ENCODE measurements at regions not wholly inside any gene's neighbourhood (a gene's known extent, or its start where the extent isn't known, plus 50 kb on each side); places are given as distances from the start of the nearest gene placed in this dataset.

- CTCF ChIA-PET (ENCODE audit: unreplicated experiment): no interaction called here
- Histone ChIP-seq H3K4me2 (ENCODE audit: low read length) (no peak overlapping the region), H3K9me2 (ENCODE audit: insufficient read depth, low read length) (no peaks in the 10 kb centered on the region), H3K36me3 (ENCODE audit: insufficient read depth, low read length) (no peaks in the 10 kb centered on the region), H4K20me1 (ENCODE audit: insufficient read depth, low read length) (no peaks in the 10 kb centered on the region), H3K4me1 (ENCODE audit: insufficient read depth, low read length, poor library complexity, severe bottlenecking) (no peaks in the 10 kb centered on the region), H2AFZ (ENCODE audit: low read length) (no peak overlapping the region), H3K4me3 (ENCODE audit: low read depth, low read length, poor library complexity, severe bottlenecking) (no peak overlapping the region), H3K9me3 (ENCODE audit: low read length) (no peaks in the 10 kb centered on the region), H3K79me2 (ENCODE audit: insufficient read depth, low read depth, low read length) (no peaks in the 10 kb centered on the region), H3K27ac (ENCODE audit: low read depth, low read length, poor library complexity, severe bottlenecking) (no peak overlapping the region)
- intact Hi-C loops (cut with micrococcal nuclease; ENCODE audit: unreplicated experiment): no loop called here
- POLR2A ChIA-PET: no interaction called here
- no peak for DNase-seq (ENCODE audit: low spot score)
- TF ChIP-seq CTCF (conservative IDR thresholded peaks at IDR 0.05; ENCODE audit: low read length) (no peak), EZH2phosphoT487 (IDR thresholded peaks at IDR 0.05; ENCODE audit: borderline replicate concordance, low read depth, low read length) (no peak)
- no TSS peak for BruUV-seq (replicated peaks)
Measured at GRCh38 chr12:85385406-85385805, 105.4 kb downstream of the ALX1 start.

- no peak overlapping the region for H2AFZ ChIP-seq (ENCODE audit: low read length)
- no peak for DNase-seq (ENCODE audit: low spot score)
- H3K79me2 ChIP-seq (ENCODE audit: insufficient read depth, low read depth, low read length): no peaks in the 10 kb centered on the region
- no peaks in the 10 kb centered on the region for H3K9me3 ChIP-seq (ENCODE audit: low read length)
- H3K9me2 ChIP-seq (ENCODE audit: insufficient read depth, low read length): no peaks in the 10 kb centered on the region
- no peak overlapping the region for H3K4me2 ChIP-seq (ENCODE audit: low read length)
- ChIA-PET POLR2A (no interaction called here), CTCF (ENCODE audit: unreplicated experiment) (no interaction called here)
- H4K20me1 ChIP-seq (ENCODE audit: insufficient read depth, low read length): no peaks in the 10 kb centered on the region
- no peak for TF ChIP-seq EZH2phosphoT487 (IDR thresholded peaks at IDR 0.05; ENCODE audit: borderline replicate concordance, low read depth, low read length)
- no peak for TF ChIP-seq CTCF (conservative IDR thresholded peaks at IDR 0.05; ENCODE audit: low read length)
- no peaks in the 10 kb centered on the region for H3K36me3 ChIP-seq (ENCODE audit: insufficient read depth, low read length)
- intact Hi-C loops (cut with micrococcal nuclease; ENCODE audit: unreplicated experiment): no loop called here
- no TSS peak for BruUV-seq (replicated peaks)
- H3K27ac ChIP-seq (ENCODE audit: low read depth, low read length, poor library complexity, severe bottlenecking): no peak overlapping the region
- no peaks in the 10 kb centered on the region for H3K4me1 ChIP-seq (ENCODE audit: insufficient read depth, low read length, poor library complexity, severe bottlenecking)
- H3K4me3 ChIP-seq (ENCODE audit: low read depth, low read length, poor library complexity, severe bottlenecking): no peak overlapping the region
Measured at GRCh38 chr12:85390266-85390665, 110.2 kb downstream of the ALX1 start.

- BruUV-seq (replicated peaks): no TSS peak
- Histone ChIP-seq H3K4me3 (ENCODE audit: low read depth, low read length, poor library complexity, severe bottlenecking) (no peak overlapping the region), H3K79me2 (ENCODE audit: insufficient read depth, low read depth, low read length) (no peaks in the 10 kb centered on the region), H3K36me3 (ENCODE audit: insufficient read depth, low read length) (no peaks in the 10 kb centered on the region), H3K27ac (ENCODE audit: low read depth, low read length, poor library complexity, severe bottlenecking) (no peak overlapping the region), H2AFZ (ENCODE audit: low read length) (no peak overlapping the region), H4K20me1 (ENCODE audit: insufficient read depth, low read length) (no peaks in the 10 kb centered on the region), H3K9me3 (ENCODE audit: low read length) (no peaks in the 10 kb centered on the region), H3K9me2 (ENCODE audit: insufficient read depth, low read length) (no peaks in the 10 kb centered on the region), H3K4me1 (ENCODE audit: insufficient read depth, low read length, poor library complexity, severe bottlenecking) (no peaks in the 10 kb centered on the region), H3K4me2 (ENCODE audit: low read length) (no peak overlapping the region)
- ChIA-PET POLR2A (no interaction called here), CTCF (ENCODE audit: unreplicated experiment) (no interaction called here)
- TF ChIP-seq CTCF (conservative IDR thresholded peaks at IDR 0.05; ENCODE audit: low read length) (no peak), EZH2phosphoT487 (IDR thresholded peaks at IDR 0.05; ENCODE audit: borderline replicate concordance, low read depth, low read length) (no peak)
- intact Hi-C loops (cut with micrococcal nuclease; ENCODE audit: unreplicated experiment): no loop called here
- DNase-seq (ENCODE audit: low spot score): no peak
Measured at GRCh38 chr12:85392508-85392907, 112.5 kb downstream of the ALX1 start.

Measured in OCI-LY7 (cell line).